ENCODE measurements at regions not wholly inside any gene's neighbourhood (a gene's known extent, or its start where the extent isn't known, plus 50 kb on each side); places are given as distances from the start of the nearest gene placed in this dataset.

DNA sequence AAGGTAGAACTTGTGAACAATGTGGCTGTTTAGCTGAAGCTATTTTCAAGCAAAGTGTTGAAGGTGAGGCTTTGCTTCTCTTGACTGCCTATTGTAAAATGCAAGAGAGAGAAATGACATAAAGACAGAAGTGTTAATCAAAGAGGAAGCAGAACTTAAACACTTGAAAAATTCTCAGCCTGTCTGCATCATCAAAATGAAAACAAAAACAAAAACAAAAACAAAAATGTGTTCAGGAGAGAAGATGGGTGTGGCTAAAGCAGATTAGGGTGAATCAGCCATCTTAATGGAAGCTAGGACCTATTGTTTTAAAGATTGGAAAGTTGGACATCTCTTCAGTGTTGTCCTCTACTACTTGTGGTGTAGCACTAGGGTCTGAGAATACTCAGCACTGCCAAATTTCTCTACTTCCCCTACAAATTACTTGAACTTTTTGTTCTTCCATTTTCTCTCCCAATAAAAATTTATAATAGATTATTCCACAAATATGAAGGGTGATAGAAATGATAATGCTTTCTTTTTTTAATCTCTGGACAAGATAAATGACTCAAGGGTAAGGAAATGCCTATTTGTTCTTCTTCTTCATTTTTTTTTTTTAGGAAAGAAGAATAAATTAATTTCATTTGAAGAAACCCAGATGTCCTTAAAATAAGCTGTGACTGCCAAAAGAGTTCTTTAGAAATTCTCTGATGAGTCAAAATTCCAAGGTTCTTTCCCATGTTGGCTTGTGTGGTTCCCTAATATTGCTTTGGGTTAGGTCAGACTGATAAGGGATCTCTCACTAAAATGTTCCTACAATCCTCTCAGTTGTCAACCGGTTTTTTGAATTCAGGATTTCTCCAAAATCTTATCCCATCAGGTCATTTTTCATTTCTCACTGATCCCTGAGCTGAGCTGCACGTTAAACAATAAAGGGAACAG, 571.2 kb upstream of the ZEB2 start:
- TF ChIP-seq EP300 (IDR thresholded peaks at IDR 0.05) (no peak), POLR2A (IDR thresholded peaks at IDR 0.05) (no peak)
- H3K9me3 ChIP-seq, result peaks cover 0 to 5% (median 0%) of the 10 kb centered on the region in 3 donors
- no peak overlapping the region for H3K4me3 ChIP-seq
- H3K4me1 ChIP-seq, result no peaks in the 10 kb centered on the region
- WGBS, 2 donors (ENCODE audit: low coverage in 1 of 2), result 24 to 29% methylated on average over 2 of the region's 2 CpGs
- no peak for ATAC-seq
- H3K27ac ChIP-seq, result no peak overlapping the region
- no peaks in the 10 kb centered on the region for H3K27me3 ChIP-seq
- no peaks in the 10 kb centered on the region for H3K36me3 ChIP-seq

DNA sequence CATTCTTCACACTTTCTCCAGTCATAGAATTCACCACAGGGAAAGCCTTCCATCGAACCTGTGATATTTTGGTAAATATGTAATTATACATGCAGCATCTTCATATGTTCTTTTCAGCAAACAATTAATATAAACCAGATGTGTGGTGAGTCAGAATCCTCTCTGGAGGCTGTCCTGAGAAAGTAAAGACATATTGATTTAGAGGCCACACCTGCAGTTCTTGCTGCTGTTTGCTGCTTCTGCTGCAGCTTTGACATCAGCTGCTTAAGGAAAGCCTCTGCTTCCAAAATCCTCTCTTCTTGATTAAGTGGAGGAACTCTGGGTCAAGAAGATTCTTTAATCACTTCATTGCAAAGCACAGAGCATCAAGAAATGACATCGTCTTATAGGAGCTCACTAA, 568.8 kb upstream of the ZEB2 start:
- H3K4me1 ChIP-seq, result no peaks in the 10 kb centered on the region
- H3K4me3 ChIP-seq, result no peak overlapping the region
- no peaks in the 10 kb centered on the region for H3K27me3 ChIP-seq
- peaks cover 0 to 5% (median 0%) of the 10 kb centered on the region in 3 donors for H3K9me3 ChIP-seq
- H3K36me3 ChIP-seq, result no peaks in the 10 kb centered on the region
- TF ChIP-seq, protein P1, sequence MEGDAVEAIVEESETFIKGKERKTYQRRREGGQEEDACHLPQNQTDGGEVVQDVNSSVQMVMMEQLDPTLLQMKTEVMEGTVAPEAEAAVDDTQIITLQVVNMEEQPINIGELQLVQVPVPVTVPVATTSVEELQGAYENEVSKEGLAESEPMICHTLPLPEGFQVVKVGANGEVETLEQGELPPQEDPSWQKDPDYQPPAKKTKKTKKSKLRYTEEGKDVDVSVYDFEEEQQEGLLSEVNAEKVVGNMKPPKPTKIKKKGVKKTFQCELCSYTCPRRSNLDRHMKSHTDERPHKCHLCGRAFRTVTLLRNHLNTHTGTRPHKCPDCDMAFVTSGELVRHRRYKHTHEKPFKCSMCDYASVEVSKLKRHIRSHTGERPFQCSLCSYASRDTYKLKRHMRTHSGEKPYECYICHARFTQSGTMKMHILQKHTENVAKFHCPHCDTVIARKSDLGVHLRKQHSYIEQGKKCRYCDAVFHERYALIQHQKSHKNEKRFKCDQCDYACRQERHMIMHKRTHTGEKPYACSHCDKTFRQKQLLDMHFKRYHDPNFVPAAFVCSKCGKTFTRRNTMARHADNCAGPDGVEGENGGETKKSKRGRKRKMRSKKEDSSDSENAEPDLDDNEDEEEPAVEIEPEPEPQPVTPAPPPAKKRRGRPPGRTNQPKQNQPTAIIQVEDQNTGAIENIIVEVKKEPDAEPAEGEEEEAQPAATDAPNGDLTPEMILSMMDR (IDR thresholded peaks at IDR 0.05), result no peak
- TF ChIP-seq EP300 (IDR thresholded peaks at IDR 0.05), result no peak
- 85 to 86% methylated on average over 2 of the region's 2 CpGs for WGBS, 2 donors (ENCODE audit: low coverage in 1 of 2)
- ATAC-seq, result no peak
- no peak overlapping the region for H3K27ac ChIP-seq

DNA sequence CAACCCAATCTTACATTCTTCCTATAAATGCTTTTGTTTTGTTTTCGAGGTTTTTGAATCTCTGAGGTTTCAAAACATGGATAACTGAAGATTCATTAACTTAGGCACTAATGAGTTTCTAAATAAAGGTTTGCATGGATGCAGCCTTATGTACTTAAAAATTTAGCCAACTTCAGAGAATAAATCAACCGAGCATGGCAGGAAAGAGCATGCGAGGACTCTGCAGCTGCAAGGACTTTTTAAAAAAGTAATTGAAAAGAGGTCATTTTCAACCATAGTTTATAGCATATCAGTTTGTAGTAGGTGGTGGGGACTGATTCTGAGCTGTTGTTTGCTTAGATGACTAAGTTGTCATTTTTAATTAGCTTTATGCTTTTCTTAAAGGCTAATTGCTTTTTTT, 567.0 kb upstream of the ZEB2 start:
- Histone ChIP-seq H3K4me3 (no peak overlapping the region), H3K27me3 (no peaks in the 10 kb centered on the region), H3K9me3 (peaks cover 0 to 5% (median 0%) of the 10 kb centered on the region in 3 donors), H3K36me3 (no peaks in the 10 kb centered on the region), H3K27ac (no peak overlapping the region), H3K4me1 (no peaks in the 10 kb centered on the region)
- 68 to 83% methylated on average over 3 of the region's 3 CpGs for WGBS, 2 donors (ENCODE audit: low coverage in 1 of 2)
- TF ChIP-seq, protein P1 (IDR thresholded peaks at IDR 0.05), result no peak
- TF ChIP-seq EP300 (IDR thresholded peaks at IDR 0.05), result no peak
- no peak for TF ChIP-seq POLR2A (IDR thresholded peaks at IDR 0.05)
- no peak for TF ChIP-seq POLR2AphosphoS5 (IDR thresholded peaks at IDR 0.05)
- no peak for ATAC-seq

DNA sequence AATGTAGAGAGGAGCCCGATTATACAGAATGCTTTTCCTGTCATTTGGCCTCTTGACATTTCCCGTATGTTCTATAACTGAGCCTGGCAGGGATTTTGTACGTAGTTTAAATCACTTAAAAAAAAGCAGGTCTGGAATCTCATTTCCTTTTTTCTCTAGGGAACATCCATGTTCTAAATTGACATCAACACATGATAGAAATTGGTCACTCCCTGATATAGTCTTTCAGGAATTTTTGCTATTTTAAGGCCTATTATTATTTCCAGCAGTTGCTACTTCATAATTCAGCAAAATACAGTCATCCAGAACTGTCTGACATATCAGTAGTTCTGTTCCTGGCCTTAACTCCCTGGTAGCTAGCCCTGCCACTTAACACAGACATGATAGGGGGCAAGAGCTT, 565.7 kb upstream of the ZEB2 start:
- H3K9me3 ChIP-seq, result peaks cover 0 to 3% (median 0%) of the 10 kb centered on the region in 3 donors
- H3K4me3 ChIP-seq, result no peak overlapping the region
- no peaks in the 10 kb centered on the region for H3K27me3 ChIP-seq
- H3K36me3 ChIP-seq, result no peaks in the 10 kb centered on the region
- ATAC-seq, result no peak
- TF ChIP-seq EP300 (IDR thresholded peaks at IDR 0.05) (no peak), POLR2AphosphoS5 (IDR thresholded peaks at IDR 0.05) (no peak), POLR2A (IDR thresholded peaks at IDR 0.05) (no peak)
- TF ChIP-seq, protein P1 (IDR thresholded peaks at IDR 0.05), result no peak
- 65 to 72% methylated on average over 3 of the region's 3 CpGs for WGBS, 2 donors (ENCODE audit: low coverage in 1 of 2)
- H3K4me1 ChIP-seq, result no peaks in the 10 kb centered on the region
- no peak overlapping the region for H3K27ac ChIP-seq

DNA sequence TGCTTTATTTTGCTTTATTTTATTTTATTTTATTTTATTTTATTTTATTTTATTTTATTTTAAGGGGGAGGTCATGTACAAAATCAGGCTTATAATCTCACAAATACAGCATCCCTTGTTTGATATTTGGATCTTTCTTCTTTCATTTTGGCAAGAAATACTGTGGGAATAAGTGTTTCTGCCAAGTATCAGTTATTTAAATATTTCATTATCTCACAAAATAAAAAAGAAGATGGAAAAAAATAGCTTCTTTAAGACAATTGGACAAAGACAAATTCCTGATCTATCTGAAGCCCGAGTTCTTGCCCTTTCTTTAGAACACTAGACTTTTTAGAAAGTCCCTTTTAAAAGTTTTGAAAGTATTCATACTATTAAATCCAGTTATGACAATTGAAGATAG, 560.5 kb upstream of the ZEB2 start:
- WGBS, 2 donors (ENCODE audit: low coverage in 1 of 2), result 13 to 56% methylated on average over 1 of the region's 1 CpG
- no peaks in the 10 kb centered on the region for H3K4me1 ChIP-seq
- H3K27me3 ChIP-seq, result no peaks in the 10 kb centered on the region
- no peak overlapping the region for H3K27ac ChIP-seq
- no peak for ATAC-seq
- H3K9me3 ChIP-seq, result no peaks in the 10 kb centered on the region
- H3K4me3 ChIP-seq, result no peak overlapping the region
- H3K36me3 ChIP-seq, result no peaks in the 10 kb centered on the region
- TF ChIP-seq, protein P1 (IDR thresholded peaks at IDR 0.05), result no peak
- no peak for TF ChIP-seq POLR2A (IDR thresholded peaks at IDR 0.05)
- no peak for TF ChIP-seq EP300 (IDR thresholded peaks at IDR 0.05)
- no peak for TF ChIP-seq POLR2AphosphoS5 (IDR thresholded peaks at IDR 0.05)
